ENCODE measurements at regions not wholly inside any gene's neighbourhood (a gene's known extent, or its start where the extent isn't known, plus 50 kb on each side); places are given as distances from the start of the nearest gene placed in this dataset.
"Not testable (repeated sequence)": the region's sequence is repeated elsewhere in the genome, so short reads cannot be mapped to it uniquely, and the experiment has no call there.

DNA sequence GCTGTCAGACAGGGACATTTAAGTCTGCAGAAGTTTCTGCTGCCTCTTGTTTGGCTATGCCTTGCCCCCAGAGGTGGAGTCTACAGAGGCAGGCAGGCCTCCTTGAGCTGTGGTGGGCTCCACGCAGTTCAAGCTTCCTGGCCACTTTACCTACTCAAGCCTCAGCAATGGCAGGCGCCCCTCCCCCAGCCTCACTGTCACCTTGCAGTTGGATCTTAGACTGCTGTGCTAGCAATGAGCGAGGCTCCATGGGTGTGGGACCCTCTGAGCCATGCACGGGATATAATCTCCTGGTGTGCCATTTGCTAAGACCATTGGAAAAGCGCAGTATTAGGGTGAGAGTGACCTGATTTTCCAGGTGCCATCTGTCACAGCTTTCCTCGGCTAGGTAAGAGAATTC, 542.7 kb upstream of the SEMA6A start:
- TF ChIP-seq, protein P1, sequence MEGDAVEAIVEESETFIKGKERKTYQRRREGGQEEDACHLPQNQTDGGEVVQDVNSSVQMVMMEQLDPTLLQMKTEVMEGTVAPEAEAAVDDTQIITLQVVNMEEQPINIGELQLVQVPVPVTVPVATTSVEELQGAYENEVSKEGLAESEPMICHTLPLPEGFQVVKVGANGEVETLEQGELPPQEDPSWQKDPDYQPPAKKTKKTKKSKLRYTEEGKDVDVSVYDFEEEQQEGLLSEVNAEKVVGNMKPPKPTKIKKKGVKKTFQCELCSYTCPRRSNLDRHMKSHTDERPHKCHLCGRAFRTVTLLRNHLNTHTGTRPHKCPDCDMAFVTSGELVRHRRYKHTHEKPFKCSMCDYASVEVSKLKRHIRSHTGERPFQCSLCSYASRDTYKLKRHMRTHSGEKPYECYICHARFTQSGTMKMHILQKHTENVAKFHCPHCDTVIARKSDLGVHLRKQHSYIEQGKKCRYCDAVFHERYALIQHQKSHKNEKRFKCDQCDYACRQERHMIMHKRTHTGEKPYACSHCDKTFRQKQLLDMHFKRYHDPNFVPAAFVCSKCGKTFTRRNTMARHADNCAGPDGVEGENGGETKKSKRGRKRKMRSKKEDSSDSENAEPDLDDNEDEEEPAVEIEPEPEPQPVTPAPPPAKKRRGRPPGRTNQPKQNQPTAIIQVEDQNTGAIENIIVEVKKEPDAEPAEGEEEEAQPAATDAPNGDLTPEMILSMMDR (IDR thresholded peaks at IDR 0.05) = not testable (repeated sequence)
- not testable (repeated sequence) for TF ChIP-seq EZH2 (IDR thresholded peaks at IDR 0.05)

Measured in neural progenitor cell (in vitro differentiated cells).